Right renal cortex interstitium (tissue), 3 donors: ENCODE measurements at regions not wholly inside any gene's neighbourhood (a gene's known extent, or its start where the extent isn't known, plus 50 kb on each side); places are given as distances from the start of the nearest gene placed in this dataset.

ENCODE experiments used
- DNase-seq, 3 donors: peaks; one replicate each; pipeline ENCODE4 v3.0.0-alpha.2; 2013; ENCODE audit warnings: low read depth in 3 of 3, low spot score in 2 of 3

GRCh38 chr1:221150996-221151395 lies 271.8 kb downstream of the HLX start:
- no peak for DNase-seq

- no peak for DNase-seq
Observed at GRCh38 chr1:221154932-221155331, 275.7 kb downstream of the HLX start.

GRCh38 chr1:221157026-221157761 lies 278.0 kb downstream of the HLX start:
- no peak for DNase-seq

DNA sequence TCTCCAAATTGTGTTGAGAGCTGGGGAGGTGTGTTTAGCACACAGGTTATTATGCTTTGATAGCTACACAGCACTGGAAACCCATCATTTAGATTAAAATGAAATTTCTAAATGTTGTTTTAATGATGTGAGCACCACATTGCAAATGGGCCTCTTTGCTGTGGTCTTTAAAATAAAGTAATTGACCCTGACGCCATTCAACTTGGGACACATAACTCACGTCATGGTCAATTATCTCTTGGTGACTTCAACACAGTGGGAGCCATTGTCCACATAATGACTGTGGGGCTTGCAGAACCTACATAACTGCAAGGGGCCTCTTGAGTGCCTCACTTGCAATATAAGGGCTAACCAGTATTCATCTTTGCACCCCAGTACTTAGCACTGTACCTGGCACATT lies 280.4 kb downstream of the HLX start:
- no peak for DNase-seq

- DNase-seq: no peak
Observed at GRCh38 chr1:221161571-221162041, 282.4 kb downstream of the HLX start.

- DNase-seq: no peak
Observed at GRCh38 chr1:221162352-221162751, 283.1 kb downstream of the HLX start.

DNA sequence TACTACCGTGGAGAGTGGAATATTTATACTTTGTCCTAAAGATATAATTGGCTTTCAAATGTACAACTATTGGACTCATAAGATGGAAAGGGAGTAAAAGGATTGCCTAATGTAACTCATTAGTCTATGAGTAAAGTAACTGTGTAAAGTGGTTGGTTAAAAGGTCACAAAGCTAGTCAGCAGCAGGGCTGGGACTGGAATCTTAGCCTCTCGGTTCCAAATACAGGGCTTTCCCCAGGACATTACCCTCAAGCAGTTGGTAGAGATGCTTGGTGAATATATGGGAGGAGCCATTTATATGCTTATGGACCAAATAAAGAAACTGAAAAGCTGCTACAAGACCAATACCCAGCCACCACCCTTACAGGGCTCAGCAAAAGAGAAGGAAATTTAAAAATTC lies 283.7 kb downstream of the HLX start:
- no peak for DNase-seq

DNA sequence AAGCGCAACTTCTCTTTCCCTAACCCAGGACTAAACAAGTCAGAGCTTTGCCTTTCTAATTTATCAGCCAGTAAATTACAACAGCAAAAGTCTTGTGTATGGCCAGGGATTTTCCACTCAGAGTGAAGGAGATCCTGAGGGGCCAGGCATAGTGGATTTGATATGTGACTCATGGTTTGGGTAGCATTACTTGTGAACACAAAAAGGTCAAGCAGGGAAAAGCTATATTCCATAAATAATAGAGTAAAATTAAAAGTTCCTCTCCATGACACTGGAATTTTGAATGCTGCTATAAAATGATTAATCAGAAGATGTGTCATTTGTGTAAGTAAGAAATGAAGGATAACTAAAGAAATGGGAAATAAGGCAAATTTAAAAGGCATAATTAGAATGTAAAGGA lies 284.8 kb downstream of the HLX start:
- no peak for DNase-seq

DNA sequence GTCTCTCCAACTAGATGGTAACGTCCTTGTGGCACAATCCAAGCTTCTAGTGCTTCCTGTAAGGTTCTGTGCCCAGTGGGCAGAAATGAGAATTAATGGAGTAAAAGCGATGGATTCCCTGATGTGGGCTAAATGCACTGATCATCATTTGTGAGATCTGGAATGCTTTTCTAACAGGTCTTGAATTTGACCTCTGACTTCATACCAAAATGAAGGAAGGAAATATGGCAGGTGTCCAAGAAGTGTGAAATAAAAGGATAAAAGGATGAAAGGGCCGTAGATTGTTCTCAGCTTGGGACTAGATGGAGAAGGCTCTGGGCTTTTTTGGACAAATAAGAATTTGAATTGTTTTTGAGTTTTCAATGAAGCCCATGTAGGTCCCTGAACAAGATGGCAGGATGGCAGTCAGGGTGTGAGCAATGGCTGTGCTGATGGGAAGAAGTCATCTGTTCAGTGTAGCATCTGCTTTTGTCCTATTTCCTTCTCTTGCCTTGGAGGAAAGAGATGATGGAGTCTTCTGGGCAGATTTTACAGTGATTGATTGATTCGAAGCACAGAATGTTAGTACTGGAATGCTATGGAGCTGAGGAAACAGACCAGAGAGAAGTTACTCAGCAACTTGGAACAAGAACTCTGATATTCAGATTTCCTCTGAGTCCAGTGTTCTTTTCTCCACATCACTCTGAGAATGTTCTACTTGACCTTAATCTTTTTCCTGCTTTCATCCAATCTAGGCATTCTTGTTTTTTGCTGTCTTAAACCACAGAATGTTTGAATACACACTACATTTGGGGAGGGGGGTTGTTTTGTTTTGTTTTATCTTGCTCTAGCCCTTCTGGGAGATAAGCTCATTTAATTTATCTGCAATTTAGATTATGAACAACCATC lies 286.0 kb downstream of the HLX start:
- DNase-seq: no peak

GRCh38 chr1:221165839-221166500 lies 286.7 kb downstream of the HLX start:
- DNase-seq: no peak

DNA sequence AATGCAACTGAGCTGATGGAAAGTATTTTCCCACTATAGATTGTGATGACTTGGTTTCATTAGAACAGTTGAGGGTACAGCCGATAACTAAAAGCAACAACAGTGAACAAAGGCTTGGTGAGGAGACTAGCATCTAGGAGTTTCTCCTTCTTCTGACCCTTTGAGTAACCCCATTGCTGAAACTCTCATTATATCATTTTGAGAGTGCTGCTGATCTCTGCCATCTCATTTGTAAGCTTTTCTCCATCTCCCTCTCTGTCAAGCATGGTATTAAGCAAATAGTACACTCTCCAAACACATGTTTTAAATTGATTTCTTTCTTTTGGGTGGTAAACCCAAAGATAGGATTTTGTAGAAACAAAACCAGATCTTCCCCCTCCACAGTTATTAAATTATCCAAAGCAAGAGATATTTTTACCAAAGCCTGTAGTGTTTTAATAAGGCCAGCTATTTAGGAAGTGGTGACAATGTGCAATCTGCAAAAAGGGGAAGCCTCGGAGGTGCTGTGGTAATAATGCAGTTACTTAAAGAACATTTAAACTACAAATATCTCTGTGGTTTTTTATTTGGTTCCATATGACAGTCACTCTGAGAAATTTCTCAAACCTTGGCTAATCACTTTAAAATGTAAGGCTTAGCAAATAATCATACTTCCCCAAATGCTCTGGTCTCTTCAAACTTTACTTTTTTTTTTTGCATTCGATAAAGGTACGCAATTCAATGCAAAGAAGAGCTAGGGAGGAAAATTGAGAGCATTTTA lies 287.5 kb downstream of the HLX start:
- no peak for DNase-seq

GRCh38 chr1:221169447-221169889 lies 290.2 kb downstream of the HLX start:
- DNase-seq: no peak

GRCh38 chr1:221170171-221170570 lies 290.9 kb downstream of the HLX start:
- no peak for DNase-seq

- no peak for DNase-seq
Observed at GRCh38 chr1:221171768-221172167, 292.5 kb downstream of the HLX start.

GRCh38 chr1:221172841-221173240 lies 293.6 kb downstream of the HLX start:
- no peak for DNase-seq

GRCh38 chr1:221174330-221174993 lies 295.2 kb downstream of the HLX start:
- no peak for DNase-seq

- no peak for DNase-seq
Observed at GRCh38 chr1:221175249-221175648, 296.0 kb downstream of the HLX start.

GRCh38 chr1:221180704-221181368 lies 301.6 kb downstream of the HLX start:
- DNase-seq: peak in 2 of 3 donors; percentile 16 to 26

DNA sequence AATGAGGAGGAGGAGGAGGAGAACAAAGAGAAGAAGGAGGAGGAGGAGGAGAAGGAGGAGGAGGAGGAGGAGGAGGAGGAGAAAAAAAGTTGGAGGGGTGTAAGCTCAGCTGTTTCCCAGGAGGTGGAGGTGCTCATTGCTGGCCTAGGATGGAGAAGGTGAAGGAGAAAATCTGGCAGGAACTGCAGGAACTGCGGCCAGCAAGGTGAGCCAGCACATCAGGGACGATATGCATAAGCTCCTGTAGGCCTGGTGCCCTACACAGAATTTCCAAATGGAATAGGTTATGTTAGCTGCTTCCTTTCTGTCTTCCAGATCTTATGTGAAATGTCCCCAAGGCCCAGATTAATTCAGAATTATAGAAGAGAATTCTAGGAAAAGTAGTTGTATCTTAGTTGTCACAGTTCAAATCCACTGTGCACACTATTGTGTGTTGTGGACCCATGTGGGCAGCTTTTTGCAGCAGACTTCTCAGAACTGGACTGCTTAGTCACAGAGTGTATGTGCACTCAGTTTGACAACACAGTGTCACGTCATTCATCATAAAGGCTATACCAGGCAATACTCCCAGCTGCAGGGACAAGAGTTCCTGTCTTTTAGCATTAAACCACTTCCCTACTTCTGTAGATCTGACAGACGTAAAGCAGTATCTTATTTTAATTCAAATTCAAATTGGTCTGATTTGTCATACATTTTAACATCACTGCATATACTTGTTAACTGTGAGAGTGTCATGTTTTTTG lies 303.7 kb downstream of the HLX start:
- DNase-seq: no peak
